H9 (cell line): ENCODE measurements at regions not wholly inside any gene's neighbourhood (a gene's known extent, or its start where the extent isn't known, plus 50 kb on each side); places are given as distances from the start of the nearest gene placed in this dataset.

Experiments used
- DNase-seq: peaks from one replicate; pipeline ENCODE4 v3.0.0-alpha.2; 2017
- H2AFZ ChIP-seq: one replicate; pipeline ENCODE4 v1.6.1; 2013; ENCODE audit warnings: mild to moderate bottlenecking, low read length, control low read depth, moderate library complexity
- H2AK5ac ChIP-seq: 2 replicates; pipeline ENCODE4 v1.6.1; 2013; ENCODE audit warnings: low read length, control low read depth, mixed read lengths; ENCODE audit not compliant: insufficient read length
- H2BK120ac ChIP-seq: one replicate; pipeline ENCODE4 v1.6.1; 2013; ENCODE audit warnings: low read depth, mild to moderate bottlenecking, low read length, control low read depth, inconsistent platforms; ENCODE audit not compliant: poor library complexity, severe bottlenecking
- H2BK12ac ChIP-seq: 2 replicates; pipeline ENCODE4 v1.6.1; 2013; ENCODE audit warnings: low read length, control low read depth, mixed read lengths, low read depth; ENCODE audit not compliant: insufficient read length
- H2BK15ac ChIP-seq: 2 replicates; pipeline ENCODE4 v1.6.1; 2013; ENCODE audit warnings: low read depth, low read length, control low read depth
- H2BK20ac ChIP-seq: one replicate; pipeline ENCODE4 v1.6.1; 2013; ENCODE audit warnings: low read depth, mild to moderate bottlenecking, low read length, control low read depth, inconsistent platforms; ENCODE audit not compliant: poor library complexity, severe bottlenecking
- H2BK5ac ChIP-seq: 2 replicates; pipeline ENCODE4 v1.6.1; 2013; ENCODE audit warnings: low read length, control low read depth, mixed read lengths; ENCODE audit not compliant: insufficient read length
- H3K14ac ChIP-seq: 2 replicates; pipeline ENCODE4 v1.6.1; 2013; ENCODE audit warnings: low read length, control low read depth; ENCODE audit not compliant: insufficient read depth
- H3K18ac ChIP-seq: 2 replicates; pipeline ENCODE4 v1.6.1; 2013; ENCODE audit warnings: low read depth, mild to moderate bottlenecking, mixed read lengths, low read length, control low read depth; ENCODE audit not compliant: insufficient read length
- H3K23ac ChIP-seq: 2 replicates; pipeline ENCODE4 v1.6.1; 2013; ENCODE audit warnings: low read length, control low read depth, mixed read lengths, low read depth; ENCODE audit not compliant: insufficient read length
- H3K23me2 ChIP-seq: 2 replicates; pipeline ENCODE4 v1.6.1; 2013; ENCODE audit warnings: low read depth, mild to moderate bottlenecking, mixed read lengths, low read length, control low read depth; ENCODE audit not compliant: insufficient read length, poor library complexity, severe bottlenecking
- H3K27ac ChIP-seq: 2 replicates; pipeline ENCODE4 v1.5.1; 2013; ENCODE audit warnings: low read length, control low read depth, mixed read lengths, low read depth; ENCODE audit not compliant: insufficient read length
- H3K27me3 ChIP-seq: 2 replicates; pipeline ENCODE4 v1.6.1; 2013; ENCODE audit warnings: low read length, control low read depth, inconsistent platforms; ENCODE audit not compliant: insufficient read depth
- H3K4ac ChIP-seq: 2 replicates; pipeline ENCODE4 v1.6.1; 2013; ENCODE audit warnings: low read depth, mild to moderate bottlenecking, control low read depth, inconsistent platforms, low read length, moderate library complexity
- H3K4me1 ChIP-seq: 2 replicates; pipeline ENCODE4 v1.6.1; 2013; ENCODE audit warnings: low read length, control low read depth, inconsistent platforms; ENCODE audit not compliant: insufficient read depth
- H3K4me2 ChIP-seq: 2 replicates; pipeline ENCODE4 v1.6.1; 2013; ENCODE audit warnings: low read length, control low read depth, mixed read lengths; ENCODE audit not compliant: insufficient read length, insufficient read depth
- H3K56ac ChIP-seq: 2 replicates; pipeline ENCODE4 v1.6.1; 2013; ENCODE audit warnings: low read depth, mild to moderate bottlenecking, mixed read lengths, low read length, control low read depth; ENCODE audit not compliant: insufficient read length
- H3K79me1 ChIP-seq: 2 replicates; pipeline ENCODE4 v1.6.1; 2013; ENCODE audit warnings: low read depth, mild to moderate bottlenecking, moderate library complexity, low read length, control low read depth, inconsistent platforms; ENCODE audit not compliant: insufficient read depth, poor library complexity, severe bottlenecking
- H3K79me2 ChIP-seq: 2 replicates; pipeline ENCODE4 v1.6.1; 2013; ENCODE audit warnings: low read length, control low read depth, inconsistent platforms; ENCODE audit not compliant: insufficient read depth
- H3K9ac ChIP-seq: 2 replicates; pipeline ENCODE4 v1.6.1; 2013; ENCODE audit warnings: low read length, control low read depth, mixed read lengths; ENCODE audit not compliant: insufficient read length; ENCODE audit errors: extremely low read depth
- H3K9me3 ChIP-seq: one replicate; pipeline ENCODE4 v1.6.1; 2013; ENCODE audit warnings: low read depth, low read length, inconsistent platforms; ENCODE audit not compliant: control insufficient read depth
- H3T11ph ChIP-seq: one replicate; pipeline ENCODE4 v1.6.1; 2013; ENCODE audit warnings: mild to moderate bottlenecking, low read length, control low read depth, inconsistent platforms
- H4K20me1 ChIP-seq: one replicate; pipeline ENCODE4 v1.6.1; 2013; ENCODE audit not compliant: control insufficient read depth, insufficient read length, insufficient read depth
- H4K5ac ChIP-seq: 2 replicates; pipeline ENCODE4 v1.6.1; 2013; ENCODE audit warnings: low read depth, mild to moderate bottlenecking, mixed read lengths, low read length, control low read depth; ENCODE audit not compliant: insufficient read length
- H4K8ac ChIP-seq: replicated peaks from 2 replicates; pipeline ENCODE4 v1.6.1; 2013; ENCODE audit warnings: low read length, control low read depth, mixed read lengths, low read depth; ENCODE audit not compliant: insufficient read length
- H4K91ac ChIP-seq: 2 replicates; pipeline ENCODE4 v1.6.1; 2013; ENCODE audit warnings: low read depth, mild to moderate bottlenecking, moderate library complexity, mixed read lengths, low read length, control low read depth; ENCODE audit not compliant: insufficient read length
- H3K27ac Mint-ChIP-seq, 3 experiments: 2 replicates in 2 of 3; 3 replicates in 1 of 3; pipeline ENCODE4 v1.8.0; 2020 to 2021; ENCODE audit warnings: mixed read lengths in 3 of 3, mild to moderate bottlenecking in 1 of 3, moderate library complexity in 1 of 3
- H3K27me3 Mint-ChIP-seq: 2 replicates; pipeline ENCODE4 v1.8.0; 2021; ENCODE audit warnings: low read depth, mild to moderate bottlenecking, moderate library complexity, mixed read lengths
- H3K36me3 Mint-ChIP-seq, 3 experiments: 2 replicates in 2 of 3; 3 replicates in 1 of 3; pipeline ENCODE4 v1.8.0; 2020 to 2021; ENCODE audit warnings: low read depth in 3 of 3, mixed read lengths in 3 of 3; ENCODE audit not compliant: insufficient read depth in 1 of 3
- H3K4me1 Mint-ChIP-seq, 2 experiments: 2 replicates each; pipeline ENCODE4 v1.8.0; 2020; ENCODE audit warnings: mixed read lengths in 2 of 2
- H3K4me3 Mint-ChIP-seq, 2 experiments: 2 replicates in 1 of 2; 3 replicates in 1 of 2; pipeline ENCODE4 v1.8.0; 2020 to 2021; ENCODE audit warnings: mild to moderate bottlenecking in 2 of 2, mixed read lengths in 2 of 2, moderate library complexity in 1 of 2
- H3K9me3 Mint-ChIP-seq, 2 experiments: 2 replicates in 1 of 2; 3 replicates in 1 of 2; pipeline ENCODE4 v1.8.0; 2020; ENCODE audit warnings: mild to moderate bottlenecking in 2 of 2, mixed read lengths in 2 of 2, moderate library complexity in 1 of 2
- CTCF ChIP-seq: fragments of 200-600 bp; sonication (generic); conservative IDR thresholded peaks from 3 replicates; pipeline ENCODE4 v1.8.0; 2021; ENCODE audit warnings: antibody characterized with exemption, mild to moderate bottlenecking
- WGBS: extraction: QIAGEN DNeasy Blood & Tissue Kit; methylation state at CpG from one replicate; pipeline ENCODE4 v1.1.7; 2013; ENCODE audit warnings: missing lambda C conversion rate, low lambda C conversion rate, mixed read lengths; ENCODE audit not compliant: insufficient read length; ENCODE audit errors: extremely low coverage; 5-methylcytosine and 5-hydroxymethylcytosine counted together

- Mint-ChIP-seq H3K36me3 (no peaks in the 10 kb centered on the region), H3K9me3 (no peaks in the 10 kb centered on the region), H3K27me3 (no peaks in the 10 kb centered on the region), H3K27ac (no peak overlapping the region), H3K4me3 (no peak overlapping the region), H3K4me1 (peaks cover 5 to 6% of the 10 kb centered on the region in 2 experiments; a peak in 3 of 4 replicates)
- Histone ChIP-seq H3K27me3 (no peaks in the 10 kb centered on the region), H4K5ac (no peak overlapping the region), H3K56ac (no peak overlapping the region), H2BK5ac (no peak overlapping the region), H3K27ac (no peak overlapping the region), H3K4me1 (0 out of 2 replicates have a peak, but pooled peaks cover 3% of the 10 kb centered on the region), H3K23me2 (no peaks in the 10 kb centered on the region), H3K4ac (no peak overlapping the region), H4K20me1 (no peaks in the 10 kb centered on the region), H3K9me3 (no peaks in the 10 kb centered on the region), H2BK12ac (no peak overlapping the region), H4K8ac (no peak overlapping the region), H3K79me1 (no peaks in the 10 kb centered on the region), H2BK15ac (no peak overlapping the region), H3T11ph (no peak overlapping the region), H3K9ac (no peak overlapping the region), H3K4me2 (no peak overlapping the region), H3K14ac (no peak overlapping the region), H2AK5ac (no peak overlapping the region), H3K23ac (no peak overlapping the region), H2BK120ac (no peak overlapping the region), H2BK20ac (no peak overlapping the region), H3K79me2 (no peaks in the 10 kb centered on the region), H3K18ac (no peak overlapping the region), H2AFZ (no peak overlapping the region), H4K91ac (no peak overlapping the region)
- no peak for DNase-seq
- no CpG with 5 or more reads among the region's 1 CpG for WGBS
- no peak for TF ChIP-seq CTCF
Observed at GRCh38 chr5:57774439-57774838, 291.8 kb upstream of the ACTBL2 start.
